Adrenal gland (tissue), 5 donors: ENCODE measurements at regions not wholly inside any gene's neighbourhood (a gene's known extent, or its start where the extent isn't known, plus 50 kb on each side); places are given as distances from the start of the nearest gene placed in this dataset.
"Not testable (repeated sequence)": the region's sequence is repeated elsewhere in the genome, so short reads cannot be mapped to it uniquely, and the experiment has no call there.

Experiments
- POLR2A ChIP-seq, 2 donors: fragments of 450-650 bp; IDR thresholded peaks; one replicate each; pipeline ENCODE4 v1.6.1; 2017; ENCODE audit warnings: antibody characterized with exemption in 2 of 2, mild to moderate bottlenecking in 2 of 2, moderate library complexity in 1 of 2
- TF ChIP-seq, protein P1 (sequence below), 6 experiments: fragments of 450-650 bp in 4 of 6; fragments of 200-600 bp in 2 of 6; sonication (generic) in 1 of 6; IDR thresholded peaks; 1 replicate in 5 of 6; 2 replicates in 1 of 6; pipeline versions ENCODE4 v1.5.1 to v1.8.0; 2016 to 2021; ENCODE audit warnings: antibody characterized with exemption in 6 of 6, mild to moderate bottlenecking in 2 of 6, moderate library complexity in 1 of 6
- donor health status: DM: no; HTN: no; CAD: no.

DNA sequence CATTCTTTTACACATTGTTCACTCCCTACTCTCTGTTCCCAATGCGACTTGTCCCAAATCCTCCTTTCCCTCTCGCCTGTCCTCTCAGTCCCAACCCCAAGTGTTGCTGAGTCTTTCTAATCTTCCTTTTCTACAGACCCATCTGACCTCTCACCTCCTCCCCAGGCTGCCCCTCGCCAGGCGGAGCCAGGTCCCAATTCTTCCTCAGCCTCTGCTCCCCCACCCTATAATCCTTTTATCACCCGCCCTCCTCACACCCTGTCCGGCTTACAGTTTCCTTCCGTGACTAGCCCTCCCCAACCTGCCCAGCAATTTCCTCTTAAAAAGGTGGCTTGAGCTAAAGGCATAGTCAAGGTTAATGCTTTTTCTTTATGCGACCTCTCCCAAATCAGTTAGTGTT is 373.4 kb downstream of the RND3 start:
- TF ChIP-seq POLR2A (IDR thresholded peaks at IDR 0.05), result not testable (repeated sequence)
- TF ChIP-seq, protein P1, sequence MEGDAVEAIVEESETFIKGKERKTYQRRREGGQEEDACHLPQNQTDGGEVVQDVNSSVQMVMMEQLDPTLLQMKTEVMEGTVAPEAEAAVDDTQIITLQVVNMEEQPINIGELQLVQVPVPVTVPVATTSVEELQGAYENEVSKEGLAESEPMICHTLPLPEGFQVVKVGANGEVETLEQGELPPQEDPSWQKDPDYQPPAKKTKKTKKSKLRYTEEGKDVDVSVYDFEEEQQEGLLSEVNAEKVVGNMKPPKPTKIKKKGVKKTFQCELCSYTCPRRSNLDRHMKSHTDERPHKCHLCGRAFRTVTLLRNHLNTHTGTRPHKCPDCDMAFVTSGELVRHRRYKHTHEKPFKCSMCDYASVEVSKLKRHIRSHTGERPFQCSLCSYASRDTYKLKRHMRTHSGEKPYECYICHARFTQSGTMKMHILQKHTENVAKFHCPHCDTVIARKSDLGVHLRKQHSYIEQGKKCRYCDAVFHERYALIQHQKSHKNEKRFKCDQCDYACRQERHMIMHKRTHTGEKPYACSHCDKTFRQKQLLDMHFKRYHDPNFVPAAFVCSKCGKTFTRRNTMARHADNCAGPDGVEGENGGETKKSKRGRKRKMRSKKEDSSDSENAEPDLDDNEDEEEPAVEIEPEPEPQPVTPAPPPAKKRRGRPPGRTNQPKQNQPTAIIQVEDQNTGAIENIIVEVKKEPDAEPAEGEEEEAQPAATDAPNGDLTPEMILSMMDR (IDR thresholded peaks at IDR 0.05), result not testable (repeated sequence)
